ENCODE measurements at regions not wholly inside any gene's neighbourhood (a gene's known extent, or its start where the extent isn't known, plus 50 kb on each side); places are given as distances from the start of the nearest gene placed in this dataset.

GRCh38 chr13:105928901-105929300 is 606.6 kb downstream of the EFNB2 start:
- no peak overlapping the region for H3K4me3 ChIP-seq
- H3K9me3 ChIP-seq = no peaks in the 10 kb centered on the region
- no peak for TF ChIP-seq CTCF (IDR thresholded peaks at IDR 0.05)
- no peaks in the 10 kb centered on the region for H3K36me3 ChIP-seq
- H3K4me1 ChIP-seq = no peaks in the 10 kb centered on the region
- no peaks in the 10 kb centered on the region for H3K27me3 ChIP-seq
- H3K27ac ChIP-seq = no peak overlapping the region
- DNase-seq (ENCODE audit: low spot score in 2 of 2) = no peak
- intact Hi-C loops (cut with DNase I) = no loop called here

- no peak for TF ChIP-seq CTCF (IDR thresholded peaks at IDR 0.05)
- DNase-seq (ENCODE audit: low spot score in 2 of 2) = no peak
- H3K9me3 ChIP-seq = no peaks in the 10 kb centered on the region
- H3K27me3 ChIP-seq = no peaks in the 10 kb centered on the region
- no peak overlapping the region for H3K27ac ChIP-seq
- H3K4me3 ChIP-seq = no peak overlapping the region
- H3K4me1 ChIP-seq = no peaks in the 10 kb centered on the region
- intact Hi-C loops (cut with DNase I) = no loop called here
- H3K36me3 ChIP-seq = no peaks in the 10 kb centered on the region
Measured at GRCh38 chr13:105928048-105928447, 607.4 kb downstream of the EFNB2 start.

GRCh38 chr13:105925496-105925895 is 610.0 kb downstream of the EFNB2 start:
- no peak for DNase-seq (ENCODE audit: low spot score in 2 of 2)
- no peak overlapping the region for H3K27ac ChIP-seq
- no peaks in the 10 kb centered on the region for H3K27me3 ChIP-seq
- intact Hi-C loops (cut with DNase I) = no loop called here
- H3K4me3 ChIP-seq = no peak overlapping the region
- TF ChIP-seq CTCF (IDR thresholded peaks at IDR 0.05) = no peak
- no peaks in the 10 kb centered on the region for H3K4me1 ChIP-seq
- no peaks in the 10 kb centered on the region for H3K9me3 ChIP-seq
- no peaks in the 10 kb centered on the region for H3K36me3 ChIP-seq

GRCh38 chr13:105921711-105922110 is 613.8 kb downstream of the EFNB2 start:
- no peak for DNase-seq (ENCODE audit: low spot score in 2 of 2)
- intact Hi-C loops (cut with DNase I) = no loop called here
- no peak for TF ChIP-seq CTCF (IDR thresholded peaks at IDR 0.05)
- H3K4me3 ChIP-seq = no peak overlapping the region
- no peaks in the 10 kb centered on the region for H3K36me3 ChIP-seq
- no peaks in the 10 kb centered on the region for H3K4me1 ChIP-seq
- no peaks in the 10 kb centered on the region for H3K27me3 ChIP-seq
- H3K9me3 ChIP-seq = no peaks in the 10 kb centered on the region
- H3K27ac ChIP-seq = no peak overlapping the region

- Histone ChIP-seq H3K4me1 (no peaks in the 10 kb centered on the region), H3K4me3 (no peak overlapping the region), H3K36me3 (no peaks in the 10 kb centered on the region), H3K27ac (no peak overlapping the region), H3K9me3 (no peaks in the 10 kb centered on the region), H3K27me3 (no peaks in the 10 kb centered on the region)
- no peak for TF ChIP-seq CTCF (IDR thresholded peaks at IDR 0.05)
- DNase-seq (ENCODE audit: low spot score in 2 of 2) = no peak
- intact Hi-C loops (cut with DNase I) = no loop called here
Measured at GRCh38 chr13:105920370-105920769, 615.1 kb downstream of the EFNB2 start.

Measured in ascending aorta (tissue), 2 donors.